AG09309 (cell line): ENCODE measurements at regions not wholly inside any gene's neighbourhood (a gene's known extent, or its start where the extent isn't known, plus 50 kb on each side); places are given as distances from the start of the nearest gene placed in this dataset.

Experiments
- DNase-seq: peaks from one replicate; pipeline ENCODE4 v3.0.0-alpha.2; 2010; ENCODE audit warnings: low read depth
- H3K4me3 ChIP-seq: 2 replicates; pipeline ENCODE4 v1.5.1; 2011; ENCODE audit warnings: mild to moderate bottlenecking, low read depth, low read length, moderate library complexity; ENCODE audit not compliant: control insufficient read depth
- CTCF ChIP-seq: IDR thresholded peaks from 2 replicates; pipeline ENCODE4 v1.5.1; 2011; ENCODE audit warnings: mild to moderate bottlenecking, low read depth, low read length, inconsistent platforms; ENCODE audit not compliant: insufficient read depth, control insufficient read depth; ENCODE audit errors: missing control alignments

DNA sequence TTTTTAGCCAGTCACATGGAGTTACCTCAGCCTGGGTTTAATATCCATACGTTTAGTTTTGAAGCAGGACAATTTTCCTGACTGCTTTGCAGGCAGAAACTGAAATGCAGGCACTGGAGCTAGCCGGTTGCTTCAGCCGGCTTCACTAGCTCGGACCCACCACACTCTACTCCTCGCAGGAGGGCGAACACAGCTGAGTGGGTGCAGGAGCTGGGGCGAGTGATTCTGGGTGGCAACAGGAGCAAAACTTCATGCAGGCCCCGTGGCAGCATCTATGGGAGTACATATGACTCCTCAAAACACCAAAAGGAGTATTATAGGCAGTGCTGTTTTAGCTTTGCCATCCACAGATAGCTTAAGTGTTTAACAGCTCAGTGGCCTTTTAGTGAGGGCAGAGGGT, 1211.8 kb upstream of the NUDT12 start:
- no peak for TF ChIP-seq CTCF
- no peak for DNase-seq
- H3K4me3 ChIP-seq = no peak overlapping the region

- DNase-seq = no peak
- no peak for TF ChIP-seq CTCF
- H3K4me3 ChIP-seq = no peak overlapping the region
Observed at GRCh38 chr5:104764197-104764596, 1201.6 kb upstream of the NUDT12 start.

GRCh38 chr5:104763216-104763615, 1200.6 kb upstream of the NUDT12 start:
- TF ChIP-seq CTCF = no peak
- DNase-seq = no peak
- no peak overlapping the region for H3K4me3 ChIP-seq

GRCh38 chr5:104757915-104758314, 1195.3 kb upstream of the NUDT12 start:
- H3K4me3 ChIP-seq = no peak overlapping the region
- TF ChIP-seq CTCF = no peak
- DNase-seq = no peak

- TF ChIP-seq CTCF = no peak
- H3K4me3 ChIP-seq = no peak overlapping the region
- no peak for DNase-seq
Observed at GRCh38 chr5:104755806-104756205, 1193.2 kb upstream of the NUDT12 start.

DNA sequence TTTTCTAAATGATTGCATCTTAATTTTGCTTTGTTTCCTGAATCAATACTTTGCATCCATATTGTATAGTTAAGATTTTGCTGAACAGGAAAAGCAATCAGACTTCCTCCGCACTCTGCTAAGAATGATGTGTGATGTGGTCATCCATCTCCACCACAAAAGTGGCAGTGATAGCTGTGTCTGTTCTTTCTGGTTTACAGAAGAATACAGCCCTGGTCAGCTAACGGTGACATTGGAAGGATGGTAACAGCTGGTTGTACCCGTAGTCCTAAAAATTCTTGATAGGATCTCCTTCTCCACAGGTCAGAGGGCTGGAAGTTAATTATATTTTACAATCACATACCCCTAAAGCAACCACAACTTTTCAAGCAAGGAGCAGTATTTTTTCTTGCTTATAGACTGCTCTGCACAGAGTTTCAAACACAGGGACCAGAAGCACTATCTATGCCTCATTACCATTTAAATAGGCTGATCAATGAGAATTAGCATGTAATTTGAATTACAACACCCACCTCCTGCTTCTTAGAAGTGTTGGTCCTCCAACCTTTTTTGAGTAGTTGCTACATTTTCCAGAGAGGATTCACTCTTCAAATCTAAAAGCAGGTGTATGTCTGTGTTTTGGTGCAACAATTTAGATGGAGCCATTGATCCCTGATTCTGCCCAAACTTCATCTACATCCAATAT, 1191.9 kb upstream of the NUDT12 start:
- DNase-seq = no peak
- H3K4me3 ChIP-seq = no peak overlapping the region
- no peak for TF ChIP-seq CTCF
